ENCODE measurements at regions not wholly inside any gene's neighbourhood (a gene's known extent, or its start where the extent isn't known, plus 50 kb on each side); places are given as distances from the start of the nearest gene placed in this dataset.

GRCh38 chr11:19321351-19321750 lies 80.6 kb upstream of the E2F8 start:
- no peak for DNase-seq

GRCh38 chr11:19320827-19321226 lies 80.1 kb upstream of the E2F8 start:
- no peak for DNase-seq

GRCh38 chr11:19316434-19316833 lies 75.7 kb upstream of the E2F8 start:
- DNase-seq: no peak

GRCh38 chr11:19315511-19315910 lies 74.8 kb upstream of the E2F8 start:
- no peak for DNase-seq

GRCh38 chr11:19313140-19313539 lies 72.4 kb upstream of the E2F8 start:
- no peak for DNase-seq

GRCh38 chr11:19311308-19312030 lies 70.7 kb upstream of the E2F8 start:
- no peak for DNase-seq

- no peak for DNase-seq
Measured at GRCh38 chr11:19307498-19307897, 66.8 kb upstream of the E2F8 start.

GRCh38 chr11:19306179-19306944 lies 65.6 kb upstream of the E2F8 start:
- no peak for DNase-seq

- DNase-seq: no peak
Measured at GRCh38 chr11:19301361-19301760, 60.6 kb upstream of the E2F8 start.

GRCh38 chr11:19294444-19294843 lies 53.7 kb upstream of the E2F8 start:
- DNase-seq: no peak

- DNase-seq: no peak
Measured at GRCh38 chr11:19291064-19291463, 50.3 kb upstream of the E2F8 start.

Data from NCI-H2107 (cell line).